Osteoblast (primary cell): ENCODE measurements at regions not wholly inside any gene's neighbourhood (a gene's known extent, or its start where the extent isn't known, plus 50 kb on each side); places are given as distances from the start of the nearest gene placed in this dataset.

Source experiments
- DNase-seq: peaks from one replicate; pipeline ENCODE4 v3.0.0; 2011; ENCODE audit warnings: low spot score, mixed read lengths; ENCODE audit not compliant: insufficient read length; ENCODE audit errors: missing footprints
- H2AFZ ChIP-seq: 2 replicates; pipeline ENCODE4 v1.6.0; 2011; ENCODE audit warnings: mild to moderate bottlenecking, low read length
- H3K27ac ChIP-seq: 2 replicates; pipeline ENCODE4 v1.5.1; 2011; ENCODE audit warnings: mild to moderate bottlenecking, low read depth, low read length, moderate library complexity
- H3K27me3 ChIP-seq: 2 replicates; pipeline ENCODE4 v1.6.0; 2012; ENCODE audit warnings: mild to moderate bottlenecking, control low read depth, inconsistent platforms, low read length, moderate library complexity; ENCODE audit not compliant: insufficient read depth
- H3K36me3 ChIP-seq: 2 replicates; pipeline ENCODE4 v1.5.1; 2011; ENCODE audit warnings: mild to moderate bottlenecking, low read length, control low read depth, moderate library complexity; ENCODE audit not compliant: insufficient read depth
- H3K4me1 ChIP-seq: 2 replicates; pipeline ENCODE4 v1.5.1; 2011; ENCODE audit warnings: mild to moderate bottlenecking, low read length, control low read depth, moderate library complexity; ENCODE audit not compliant: insufficient read depth
- H3K4me2 ChIP-seq: 2 replicates; pipeline ENCODE4 v1.6.0; 2011; ENCODE audit warnings: mild to moderate bottlenecking, low read length; ENCODE audit not compliant: insufficient read depth
- H3K4me3 ChIP-seq: fragments of 200-600 bp; sonication (generic); 3 replicates; pipeline ENCODE4 v1.5.1; 2012; ENCODE audit warnings: mild to moderate bottlenecking, low read length, inconsistent platforms; ENCODE audit not compliant: insufficient read depth
- H3K79me2 ChIP-seq: 2 replicates; pipeline ENCODE4 v1.6.0; 2012; ENCODE audit warnings: mild to moderate bottlenecking, low read length, control low read depth, inconsistent platforms; ENCODE audit not compliant: insufficient read depth
- H3K9me3 ChIP-seq: 2 replicates; pipeline ENCODE4 v1.5.1; 2011; ENCODE audit warnings: low read depth, low read length, control low read depth
- H4K20me1 ChIP-seq: 2 replicates; pipeline ENCODE4 v1.6.0; 2012; ENCODE audit warnings: mild to moderate bottlenecking, low read length, control low read depth; ENCODE audit not compliant: insufficient read depth
- CTCF ChIP-seq: IDR thresholded peaks from 2 replicates; pipeline ENCODE4 v1.5.1; 2011; ENCODE audit warnings: mild to moderate bottlenecking, low read depth, low read length, moderate library complexity; ENCODE audit errors: extremely low read depth

- H3K79me2 ChIP-seq: no peaks in the 10 kb centered on the region
- no peaks in the 10 kb centered on the region for H3K36me3 ChIP-seq
- H3K4me1 ChIP-seq: no peaks in the 10 kb centered on the region
- peak; percentile 91 for TF ChIP-seq CTCF
- H4K20me1 ChIP-seq: no peaks in the 10 kb centered on the region
- H3K9me3 ChIP-seq: no peaks in the 10 kb centered on the region
- DNase-seq: peak; percentile 77
- H3K4me2 ChIP-seq: no peak overlapping the region
- H3K27me3 ChIP-seq: no peaks in the 10 kb centered on the region
- H3K4me3 ChIP-seq: no peak overlapping the region
- H2AFZ ChIP-seq: no peak overlapping the region
- no peak overlapping the region for H3K27ac ChIP-seq
These were observed 275.0 kb upstream of the G2E3 start for GRCh38 chr14:30283822-30284446.

GRCh38 chr14:30284808-30285207, 274.1 kb upstream of the G2E3 start:
- Histone ChIP-seq H2AFZ (no peak overlapping the region), H3K9me3 (no peaks in the 10 kb centered on the region), H3K36me3 (no peaks in the 10 kb centered on the region), H3K27me3 (no peaks in the 10 kb centered on the region), H3K4me2 (no peak overlapping the region), H3K27ac (no peak overlapping the region), H3K79me2 (no peaks in the 10 kb centered on the region), H3K4me1 (no peaks in the 10 kb centered on the region), H3K4me3 (no peak overlapping the region), H4K20me1 (no peaks in the 10 kb centered on the region)
- TF ChIP-seq CTCF: no peak
- DNase-seq: no peak

GRCh38 chr14:30287579-30288445, 271.1 kb upstream of the G2E3 start:
- H3K9me3 ChIP-seq: no peaks in the 10 kb centered on the region
- TF ChIP-seq CTCF: no peak
- H3K79me2 ChIP-seq: no peaks in the 10 kb centered on the region
- no peak overlapping the region for H3K27ac ChIP-seq
- H3K4me1 ChIP-seq: peaks cover 5% of the 10 kb centered on the region
- no peak overlapping the region for H3K4me3 ChIP-seq
- no peaks in the 10 kb centered on the region for H3K36me3 ChIP-seq
- no peak for DNase-seq
- H3K4me2 ChIP-seq: no peak overlapping the region
- H3K27me3 ChIP-seq: no peaks in the 10 kb centered on the region
- H2AFZ ChIP-seq: no peak overlapping the region
- no peaks in the 10 kb centered on the region for H4K20me1 ChIP-seq

GRCh38 chr14:30290001-30290400, 269.0 kb upstream of the G2E3 start:
- H3K79me2 ChIP-seq: no peaks in the 10 kb centered on the region
- no peaks in the 10 kb centered on the region for H3K27me3 ChIP-seq
- DNase-seq: no peak
- H3K4me2 ChIP-seq: no peak overlapping the region
- H2AFZ ChIP-seq: no peak overlapping the region
- H3K9me3 ChIP-seq: no peaks in the 10 kb centered on the region
- H3K4me1 ChIP-seq: peaks cover 5% of the 10 kb centered on the region
- no peak overlapping the region for H3K27ac ChIP-seq
- no peak overlapping the region for H3K4me3 ChIP-seq
- H4K20me1 ChIP-seq: no peaks in the 10 kb centered on the region
- no peaks in the 10 kb centered on the region for H3K36me3 ChIP-seq
- no peak for TF ChIP-seq CTCF
